HG02588 (cell line): ENCODE measurements at regions not wholly inside any gene's neighbourhood (a gene's known extent, or its start where the extent isn't known, plus 50 kb on each side); places are given as distances from the start of the nearest gene placed in this dataset.

ENCODE experiments used
- ATAC-seq: cut with Tn5 transposase; IDR thresholded peaks from one replicate; pipeline ENCODE4 v1.9.1; 2021; ENCODE audit warnings: mild to moderate bottlenecking, moderate library complexity; ENCODE audit not compliant: unreplicated experiment

- no peak for ATAC-seq
These were observed 54.8 kb upstream of the CREB1 start for GRCh38 chr2:207474863-207475485.

- no peak for ATAC-seq
These were observed 54.2 kb upstream of the CREB1 start for GRCh38 chr2:207475546-207475945.

DNA sequence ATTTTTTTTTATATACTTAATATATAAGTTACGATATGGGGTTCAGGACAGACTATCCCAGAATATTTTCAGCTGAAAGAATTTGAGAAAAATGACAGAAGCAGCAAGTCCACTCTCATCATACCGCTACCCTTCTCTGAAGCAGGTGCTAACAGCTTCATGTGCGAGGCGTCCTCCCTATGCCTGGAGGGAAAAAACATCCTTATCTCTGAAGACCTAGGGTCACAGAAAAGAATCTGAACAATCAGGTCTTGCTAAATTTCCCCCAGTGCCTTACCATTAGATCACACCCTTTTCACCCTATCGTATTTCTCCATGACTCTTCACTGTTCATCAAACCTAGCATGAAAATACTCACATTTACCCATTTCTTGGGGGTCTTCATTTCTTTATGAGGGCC is 51.9 kb upstream of the CREB1 start:
- ATAC-seq: no peak

- ATAC-seq: no peak
These were observed 51.2 kb upstream of the CREB1 start for GRCh38 chr2:207478572-207478971.

DNA sequence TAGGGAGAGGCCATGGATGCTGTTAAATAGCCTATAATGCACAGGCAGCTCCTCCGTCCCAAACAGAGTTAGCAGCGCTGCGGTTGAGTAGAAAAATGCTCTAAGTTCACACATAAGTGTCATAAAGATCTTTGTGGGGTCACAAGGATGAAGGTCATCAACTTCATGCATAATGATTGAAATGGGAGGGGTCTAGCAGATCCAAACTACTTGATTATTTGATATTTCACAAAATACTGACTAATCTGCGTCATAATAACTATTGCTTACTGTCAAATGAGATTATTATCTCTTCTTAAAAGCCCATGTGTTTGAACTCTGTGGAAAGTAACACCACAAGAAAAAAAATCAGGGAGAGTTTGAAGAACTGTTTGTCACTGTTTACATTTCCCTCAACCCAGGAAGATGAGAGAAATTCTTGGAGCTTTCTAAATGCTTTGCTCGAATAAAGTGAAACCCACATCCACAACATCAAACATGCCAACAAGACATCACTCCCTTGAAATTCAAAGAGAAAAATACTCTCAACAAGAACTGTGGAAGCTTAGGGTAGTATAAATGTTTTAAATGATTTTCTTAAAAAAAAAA is 50.5 kb upstream of the CREB1 start:
- ATAC-seq: no peak
